Activated T-cell treated with anti-CD3 and anti-CD28 coated beads, Interleukin-2, amount 50 U/mL, for 72 hours (primary cell): ENCODE measurements at regions not wholly inside any gene's neighbourhood (a gene's known extent, or its start where the extent isn't known, plus 50 kb on each side); places are given as distances from the start of the nearest gene placed in this dataset.
A peak's percentile ranks its signal among the peaks of the same experiment; 100 is the strongest.
"Not testable (repeated sequence)": the region's sequence is repeated elsewhere in the genome, so short reads cannot be mapped to it uniquely, and the experiment has no call there.

Experiments
- ATAC-seq, 2 donors: fragments of 150-1000 bp; cut with Tn5 transposase; replicated peaks in 1 of 2; 2 replicates each; pipeline ENCODE4 v1.10.0; 2021; ENCODE audit warnings: moderate library complexity in 2 of 2, mild to moderate bottlenecking in 1 of 2
- DNase-seq, 2 donors: peaks; one replicate each; pipeline ENCODE4 v3.0.0; 2021 to 2022; ENCODE audit warnings: mixed read lengths in 1 of 2
- H3K27ac Mint-ChIP-seq: one replicate; pipeline ENCODE4 v1.8.0; 2022; ENCODE audit warnings: mild to moderate bottlenecking, moderate library complexity, mixed read lengths
- H3K27me3 Mint-ChIP-seq: one replicate; pipeline ENCODE4 v1.8.0; 2022; ENCODE audit warnings: low read depth, mixed read lengths
- H3K36me3 Mint-ChIP-seq, 2 donors: one replicate each; pipeline ENCODE4 v1.8.0; 2022; ENCODE audit warnings: mixed read lengths in 2 of 2, mild to moderate bottlenecking in 1 of 2; ENCODE audit not compliant: insufficient read depth in 2 of 2
- H3K4me1 Mint-ChIP-seq: one replicate; pipeline ENCODE4 v1.8.0; 2022; ENCODE audit warnings: low read depth, mixed read lengths
- H3K4me3 Mint-ChIP-seq, 2 donors: one replicate each; pipeline ENCODE4 v1.8.0; 2022; ENCODE audit warnings: mild to moderate bottlenecking in 2 of 2, mixed read lengths in 2 of 2, moderate library complexity in 2 of 2
- H3K9me3 Mint-ChIP-seq, 2 donors: one replicate each; pipeline ENCODE4 v1.8.0; 2022; ENCODE audit warnings: mixed read lengths in 2 of 2

DNA sequence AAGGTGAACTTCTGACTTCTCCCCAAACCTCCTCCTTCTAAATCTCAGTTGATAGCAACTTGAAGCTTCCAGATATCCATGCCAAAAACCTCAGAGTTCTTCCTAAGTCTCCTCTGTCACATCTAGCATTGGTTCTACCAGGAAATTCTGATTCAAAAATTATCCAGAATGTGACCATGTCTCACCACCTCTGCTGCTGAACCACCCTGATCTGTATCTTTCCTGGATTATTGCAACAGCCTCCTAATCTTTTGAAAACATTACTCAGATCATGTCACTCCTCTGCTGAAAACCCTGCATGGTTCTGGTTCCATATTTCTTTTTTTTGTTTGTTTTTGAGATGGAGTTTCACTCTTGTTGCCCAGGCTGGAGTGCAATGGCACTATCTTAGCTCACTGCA is 78.7 kb upstream of the TNFSF11 start:
- Mint-ChIP-seq H3K27ac (peak overlapping the region; percentile 90), H3K27me3 (no peaks in the 10 kb centered on the region), H3K36me3 (peaks cover 3 to 5% of the 10 kb centered on the region in 2 donors), H3K4me3 (peak overlapping the region; percentile 52 to 71), H3K4me1 (peaks cover 64% of the 10 kb centered on the region), H3K9me3 (peaks cover 5% of the 10 kb centered on the region in 2 donors)
- ATAC-seq (peak; percentile 33 to 35), DNase-seq (no peak)

DNA sequence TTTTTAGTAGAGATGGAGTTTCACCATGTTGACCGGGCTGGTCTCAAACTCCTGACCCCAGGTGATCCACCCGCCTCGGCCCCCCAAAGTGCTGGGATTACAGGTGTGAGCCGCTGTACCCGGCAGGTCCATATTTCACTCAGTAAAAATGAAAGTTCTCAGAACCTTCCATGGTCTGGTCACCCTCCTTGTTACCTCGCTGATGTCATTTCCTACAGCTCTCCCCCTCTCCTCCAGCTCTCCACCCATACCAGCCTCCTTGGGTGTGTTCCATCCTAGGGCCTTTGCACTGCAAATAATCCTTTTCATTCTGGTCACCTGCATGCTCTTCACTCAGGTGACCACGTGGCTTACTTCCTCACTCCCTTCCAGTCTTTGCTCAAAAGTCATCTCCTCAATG is 78.2 kb upstream of the TNFSF11 start:
- Mint-ChIP-seq H3K27ac (peak overlapping the region; percentile 90), H3K27me3 (no peaks in the 10 kb centered on the region), H3K36me3 (peaks cover 3 to 9% of the 10 kb centered on the region in 2 donors), H3K4me3 (peak overlapping the region; percentile 52 to 71), H3K9me3 (peaks cover 5 to 7% of the 10 kb centered on the region in 2 donors), H3K4me1 (peaks cover 64% of the 10 kb centered on the region)
- DNase-seq (peak; percentile 31 to 32), ATAC-seq (peak; percentile 4 to 18)

- Mint-ChIP-seq H3K9me3 (peaks cover 7 to 11% of the 10 kb centered on the region in 2 donors), H3K36me3 (peaks cover 5 to 13% of the 10 kb centered on the region in 2 donors), H3K4me3 (peak overlapping the region; percentile 69 to 71), H3K4me1 (peaks cover 64% of the 10 kb centered on the region), H3K27ac (peak overlapping the region; percentile 84)
- H3K27me3 Mint-ChIP-seq, result not testable (repeated sequence)
- DNase-seq (peak; percentile 48 to 56), ATAC-seq (peak; percentile 64)
These were observed 76.9 kb upstream of the TNFSF11 start for GRCh38 chr13:42496926-42497554.

DNA sequence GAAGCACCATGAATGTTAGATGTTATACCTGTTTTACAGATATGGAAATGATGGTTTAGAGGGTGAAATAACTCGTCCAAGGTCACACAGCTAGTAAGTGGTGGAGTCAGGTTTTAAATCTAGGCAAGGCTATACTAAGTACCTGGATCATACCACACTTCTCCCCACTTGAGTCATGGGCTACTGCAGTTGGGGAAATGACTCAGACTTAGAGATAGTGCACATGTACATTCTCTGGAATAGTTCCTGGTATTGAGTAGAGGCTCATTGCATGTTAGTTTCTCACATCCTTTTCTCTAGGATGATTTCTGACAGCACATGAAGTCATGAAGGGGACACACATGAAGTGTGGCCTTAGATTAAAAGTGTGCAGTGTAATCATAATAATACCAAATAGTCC is 76.2 kb upstream of the TNFSF11 start:
- DNase-seq, result peak; percentile 58 to 61
- peak; percentile 87 to 88 for ATAC-seq
- Mint-ChIP-seq H3K4me3 (peak overlapping the region; percentile 54 to 69), H3K27ac (peak overlapping the region; percentile 84), H3K27me3 (no peaks in the 10 kb centered on the region), H3K36me3 (peaks cover 5 to 13% of the 10 kb centered on the region in 2 donors), H3K9me3 (peaks cover 7 to 11% of the 10 kb centered on the region in 2 donors), H3K4me1 (peaks cover 58% of the 10 kb centered on the region)

- Mint-ChIP-seq H3K27me3 (no peaks in the 10 kb centered on the region), H3K4me1 (peaks cover 55% of the 10 kb centered on the region), H3K9me3 (peaks cover 7 to 11% of the 10 kb centered on the region in 2 donors), H3K4me3 (no peak overlapping the region), H3K27ac (peak overlapping the region; percentile 84), H3K36me3 (peaks cover 5 to 13% of the 10 kb centered on the region in 2 donors)
- ATAC-seq (no peak), DNase-seq (no peak)
These were observed 75.4 kb upstream of the TNFSF11 start for GRCh38 chr13:42498521-42498920.
